SJCRH30 (cell line): ENCODE measurements at regions not wholly inside any gene's neighbourhood (a gene's known extent, or its start where the extent isn't known, plus 50 kb on each side); places are given as distances from the start of the nearest gene placed in this dataset.
A peak's percentile ranks its signal among the peaks of the same experiment; 100 is the strongest.
"Not testable (repeated sequence)": the region's sequence is repeated elsewhere in the genome, so short reads cannot be mapped to it uniquely, and the experiment has no call there.

Source experiments
- DNase-seq, 2 experiments: peaks; one replicate each; pipeline ENCODE4 v3.0.0-alpha.2; 2015 to 2020
- H3K27ac ChIP-seq: fragments of 250-450 bp; sonication (Bioruptor Pico); 2 replicates; pipeline ENCODE4 v1.5.1; 2020; ENCODE audit warnings: mild to moderate bottlenecking, moderate library complexity
- H3K27me3 ChIP-seq: fragments of 250-450 bp; sonication (Bioruptor Pico); 2 replicates; pipeline ENCODE4 v1.5.1; 2020; ENCODE audit warnings: mild to moderate bottlenecking, moderate library complexity
- H3K36me3 ChIP-seq: fragments of 250-450 bp; sonication (Bioruptor Pico); 2 replicates; pipeline ENCODE4 v1.5.1; 2020; ENCODE audit warnings: mild to moderate bottlenecking, moderate library complexity
- H3K4me1 ChIP-seq: fragments of 250-450 bp; sonication (Bioruptor Pico); 2 replicates; pipeline ENCODE4 v1.5.1; 2020; ENCODE audit warnings: mild to moderate bottlenecking, moderate library complexity
- H3K4me3 ChIP-seq: fragments of 250-450 bp; sonication (Bioruptor Pico); 2 replicates; pipeline ENCODE4 v1.5.1; 2020; ENCODE audit warnings: mild to moderate bottlenecking, moderate library complexity
- H3K9me3 ChIP-seq: fragments of 250-450 bp; sonication (Bioruptor Pico); replicated peaks from 2 replicates; pipeline ENCODE4 v1.5.1; 2020; ENCODE audit warnings: mild to moderate bottlenecking, moderate library complexity

- H3K4me1 ChIP-seq, result peaks cover 14% of the 10 kb centered on the region
- H3K27me3 ChIP-seq, result no peaks in the 10 kb centered on the region
- H3K9me3 ChIP-seq, result no peaks in the 10 kb centered on the region
- no peaks in the 10 kb centered on the region for H3K36me3 ChIP-seq
- DNase-seq, result no peak
- no peak overlapping the region for H3K27ac ChIP-seq
- H3K4me3 ChIP-seq, result no peak overlapping the region
Observed at GRCh38 chr2:18980104-18980785, 378.2 kb downstream of the OSR1 start.

DNA sequence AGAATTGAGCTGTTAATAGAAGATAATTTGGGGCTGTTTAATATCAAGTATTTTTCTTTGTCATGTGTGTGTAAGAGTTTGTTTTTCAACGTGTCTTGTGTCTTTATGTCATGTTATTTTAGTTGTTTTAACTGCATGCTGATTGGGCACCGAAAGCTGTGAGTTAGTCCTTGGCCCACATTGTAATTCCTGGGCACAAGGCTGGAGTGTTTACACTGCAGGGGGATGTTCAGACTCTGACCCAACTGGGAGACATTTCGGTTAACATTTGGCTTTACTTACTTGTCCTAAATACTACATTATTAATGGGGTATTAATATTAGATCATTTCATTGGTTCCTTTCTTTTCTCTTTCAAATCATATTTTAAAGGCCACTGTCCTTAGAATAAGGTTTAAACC is 381.0 kb downstream of the OSR1 start:
- Histone ChIP-seq H3K9me3 (no peaks in the 10 kb centered on the region; the same call in 1 of the 2 replicates), H3K4me1 (peaks cover 14% of the 10 kb centered on the region), H3K27ac (no peak overlapping the region), H3K27me3 (no peaks in the 10 kb centered on the region), H3K36me3 (no peaks in the 10 kb centered on the region), H3K4me3 (no peak overlapping the region)
- no peak for DNase-seq

DNA sequence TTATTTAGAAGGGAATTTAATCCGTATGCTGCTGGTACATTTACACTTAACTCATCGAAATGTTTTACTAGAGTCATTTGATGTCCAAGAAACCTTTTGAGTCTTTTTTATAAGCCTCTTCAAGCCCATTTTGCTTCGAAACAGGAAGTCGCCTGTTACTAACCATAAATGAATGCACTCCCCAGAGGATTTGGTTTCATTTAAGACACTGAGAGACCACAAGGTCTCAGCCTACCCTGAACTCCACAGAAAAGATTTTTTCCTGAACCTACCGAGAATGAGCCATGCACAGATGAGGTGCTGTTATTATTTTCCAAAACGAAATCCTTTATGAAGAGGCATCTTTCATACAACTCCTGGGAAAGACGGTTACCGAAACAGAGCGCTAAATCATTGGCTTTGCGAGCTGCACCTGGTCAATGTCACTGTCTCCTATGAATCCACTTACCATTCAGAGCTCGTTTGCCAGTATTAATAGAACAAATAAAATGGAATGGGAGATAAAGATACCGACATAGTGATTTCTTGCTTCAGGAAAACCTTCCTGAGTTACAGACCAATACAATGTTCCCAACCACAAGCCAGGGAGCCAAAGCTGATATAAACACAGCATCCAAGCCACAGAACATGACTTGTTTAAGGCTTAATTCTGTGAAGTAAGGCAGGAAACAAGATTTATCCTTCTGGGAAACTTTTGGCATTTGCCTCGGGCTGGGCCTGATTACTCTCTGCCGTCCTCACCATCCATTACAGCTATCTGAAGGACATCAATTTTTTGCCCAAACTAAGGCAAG is 382.1 kb downstream of the OSR1 start:
- H3K9me3 ChIP-seq, result no peaks in the 10 kb centered on the region; the same call in 1 of the 2 replicates
- peaks cover 14% of the 10 kb centered on the region for H3K4me1 ChIP-seq
- no peaks in the 10 kb centered on the region for H3K27me3 ChIP-seq
- peak; percentile 17 to 64 for DNase-seq
- H3K27ac ChIP-seq, result no peak overlapping the region
- no peaks in the 10 kb centered on the region for H3K36me3 ChIP-seq
- peak overlapping the region; percentile 5; the same call in 1 of the 2 replicates for H3K4me3 ChIP-seq

- H3K4me1 ChIP-seq, result peaks cover 14% of the 10 kb centered on the region
- no peaks in the 10 kb centered on the region; the same call in 1 of the 2 replicates for H3K9me3 ChIP-seq
- no peaks in the 10 kb centered on the region for H3K36me3 ChIP-seq
- peak in 1 of 2 experiments; percentile 9 for DNase-seq
- peak overlapping the region; percentile 5; the same call in 1 of the 2 replicates for H3K4me3 ChIP-seq
- H3K27me3 ChIP-seq, result no peaks in the 10 kb centered on the region
- no peak overlapping the region for H3K27ac ChIP-seq
Observed at GRCh38 chr2:18975506-18976167, 382.8 kb downstream of the OSR1 start.

GRCh38 chr2:18971628-18972027 is 382.3 kb upstream of the NT5C1B start:
- H3K27me3 ChIP-seq, result peaks cover 5% of the 10 kb centered on the region; the same call in 1 of the 2 replicates
- H3K36me3 ChIP-seq, result no peaks in the 10 kb centered on the region
- H3K9me3 ChIP-seq, result no peaks in the 10 kb centered on the region; the same call in 1 of the 2 replicates
- H3K4me3 ChIP-seq, result no peak overlapping the region
- H3K4me1 ChIP-seq, result peaks cover 8% of the 10 kb centered on the region
- no peak overlapping the region for H3K27ac ChIP-seq
- DNase-seq, result no peak

- H3K4me1 ChIP-seq, result peaks cover 2% of the 10 kb centered on the region; the same call in 1 of the 2 replicates
- no peaks in the 10 kb centered on the region; the same call in 1 of the 2 replicates for H3K9me3 ChIP-seq
- H3K27ac ChIP-seq, result no peak overlapping the region
- no peak overlapping the region for H3K4me3 ChIP-seq
- H3K27me3 ChIP-seq, result peaks cover 5% of the 10 kb centered on the region; the same call in 1 of the 2 replicates
- H3K36me3 ChIP-seq, result no peaks in the 10 kb centered on the region
- DNase-seq, result no peak
Observed at GRCh38 chr2:18971069-18971378, 381.7 kb upstream of the NT5C1B start.

DNA sequence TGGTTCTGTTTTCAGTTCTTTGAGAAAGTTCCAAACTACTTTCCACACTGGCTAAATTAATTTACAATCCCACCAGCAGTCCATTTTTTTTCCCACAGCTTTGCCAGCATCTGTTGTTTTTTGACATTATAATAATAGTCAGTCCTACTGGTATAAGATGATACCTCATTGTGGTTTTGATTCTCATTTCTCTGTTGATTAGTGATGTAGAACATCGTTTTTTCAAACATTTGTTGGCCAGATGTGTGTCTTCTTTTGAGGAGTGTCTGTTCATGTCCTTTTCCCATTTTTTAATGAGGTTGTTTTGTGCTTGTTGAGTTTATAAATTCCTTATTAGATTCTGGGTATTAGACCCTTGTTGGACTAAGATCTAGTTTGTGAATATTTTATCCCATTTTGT is 376.8 kb upstream of the NT5C1B start:
- Histone ChIP-seq H3K27ac (no peak overlapping the region), H3K4me1 (no peaks in the 10 kb centered on the region), H3K4me3 (no peak overlapping the region), H3K27me3 (peaks cover 5% of the 10 kb centered on the region; the same call in 1 of the 2 replicates), H3K9me3 (no peaks in the 10 kb centered on the region), H3K36me3 (no peaks in the 10 kb centered on the region)
- DNase-seq, result no peak

DNA sequence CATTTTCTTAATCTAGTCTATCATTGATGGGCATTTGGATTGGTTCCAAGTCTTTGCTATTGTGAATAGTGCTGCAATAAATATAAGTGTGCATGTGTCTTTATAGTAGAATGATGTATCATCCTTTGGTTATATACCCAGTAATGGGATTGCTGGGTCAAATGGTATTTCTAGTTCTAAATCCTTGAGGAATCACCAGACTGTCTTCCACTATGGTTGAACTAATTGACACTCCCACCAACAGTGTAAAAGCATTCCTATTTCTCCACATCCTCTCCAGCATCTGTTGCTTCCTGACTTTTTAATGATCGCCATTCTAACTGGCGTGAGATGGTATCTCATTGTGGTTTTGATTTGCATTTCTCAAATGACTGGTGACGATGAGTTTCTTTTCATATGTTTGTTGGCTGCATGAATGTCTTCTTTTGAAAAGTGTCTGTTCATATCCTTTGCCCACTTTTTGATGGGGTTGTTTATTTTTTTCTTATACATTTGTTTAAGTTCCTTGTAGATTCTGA is 374.4 kb upstream of the NT5C1B start:
- H3K4me3 ChIP-seq, H3K27ac ChIP-seq, DNase-seq, H3K9me3 ChIP-seq, H3K27me3 ChIP-seq, H3K4me1 ChIP-seq, H3K36me3 ChIP-seq: not testable (repeated sequence)

GRCh38 chr2:18961991-18962421 is 372.6 kb upstream of the NT5C1B start:
- no peak for DNase-seq
- Histone ChIP-seq H3K9me3 (no peaks in the 10 kb centered on the region), H3K4me3 (no peak overlapping the region), H3K4me1 (no peaks in the 10 kb centered on the region), H3K27me3 (no peaks in the 10 kb centered on the region), H3K27ac (no peak overlapping the region), H3K36me3 (no peaks in the 10 kb centered on the region)

GRCh38 chr2:18959952-18960717 is 370.8 kb upstream of the NT5C1B start:
- no peaks in the 10 kb centered on the region for H3K36me3 ChIP-seq
- no peaks in the 10 kb centered on the region for H3K27me3 ChIP-seq
- no peak for DNase-seq
- no peak overlapping the region for H3K4me3 ChIP-seq
- no peak overlapping the region for H3K27ac ChIP-seq
- H3K9me3 ChIP-seq, result no peaks in the 10 kb centered on the region
- no peaks in the 10 kb centered on the region for H3K4me1 ChIP-seq

- Histone ChIP-seq H3K27me3 (no peaks in the 10 kb centered on the region), H3K4me3 (no peak overlapping the region), H3K27ac (no peak overlapping the region), H3K4me1 (no peaks in the 10 kb centered on the region), H3K9me3 (no peaks in the 10 kb centered on the region), H3K36me3 (no peaks in the 10 kb centered on the region)
- DNase-seq, result no peak
Observed at GRCh38 chr2:18959200-18959599, 369.8 kb upstream of the NT5C1B start.

GRCh38 chr2:18957909-18958308 is 368.5 kb upstream of the NT5C1B start:
- H3K4me3 ChIP-seq, result no peak overlapping the region
- H3K27ac ChIP-seq, result no peak overlapping the region
- H3K4me1 ChIP-seq, result no peaks in the 10 kb centered on the region
- no peaks in the 10 kb centered on the region for H3K27me3 ChIP-seq
- no peaks in the 10 kb centered on the region for H3K9me3 ChIP-seq
- DNase-seq, result no peak
- H3K36me3 ChIP-seq, result no peaks in the 10 kb centered on the region

- H3K27me3 ChIP-seq, result no peaks in the 10 kb centered on the region; the same call in 1 of the 2 replicates
- no peaks in the 10 kb centered on the region for H3K9me3 ChIP-seq
- H3K4me1 ChIP-seq, result no peaks in the 10 kb centered on the region
- no peaks in the 10 kb centered on the region for H3K36me3 ChIP-seq
- no peak overlapping the region for H3K4me3 ChIP-seq
- DNase-seq, result no peak
- H3K27ac ChIP-seq, result no peak overlapping the region
Observed at GRCh38 chr2:18950361-18950851, 361.0 kb upstream of the NT5C1B start.

GRCh38 chr2:18949871-18950270 is 360.5 kb upstream of the NT5C1B start:
- no peak overlapping the region for H3K27ac ChIP-seq
- no peak for DNase-seq
- H3K27me3 ChIP-seq, result no peaks in the 10 kb centered on the region; the same call in 1 of the 2 replicates
- H3K9me3 ChIP-seq, result no peaks in the 10 kb centered on the region
- no peak overlapping the region for H3K4me3 ChIP-seq
- no peaks in the 10 kb centered on the region for H3K36me3 ChIP-seq
- H3K4me1 ChIP-seq, result no peaks in the 10 kb centered on the region
